ENCODE measurements at regions not wholly inside any gene's neighbourhood (a gene's known extent, or its start where the extent isn't known, plus 50 kb on each side); places are given as distances from the start of the nearest gene placed in this dataset.

DNA sequence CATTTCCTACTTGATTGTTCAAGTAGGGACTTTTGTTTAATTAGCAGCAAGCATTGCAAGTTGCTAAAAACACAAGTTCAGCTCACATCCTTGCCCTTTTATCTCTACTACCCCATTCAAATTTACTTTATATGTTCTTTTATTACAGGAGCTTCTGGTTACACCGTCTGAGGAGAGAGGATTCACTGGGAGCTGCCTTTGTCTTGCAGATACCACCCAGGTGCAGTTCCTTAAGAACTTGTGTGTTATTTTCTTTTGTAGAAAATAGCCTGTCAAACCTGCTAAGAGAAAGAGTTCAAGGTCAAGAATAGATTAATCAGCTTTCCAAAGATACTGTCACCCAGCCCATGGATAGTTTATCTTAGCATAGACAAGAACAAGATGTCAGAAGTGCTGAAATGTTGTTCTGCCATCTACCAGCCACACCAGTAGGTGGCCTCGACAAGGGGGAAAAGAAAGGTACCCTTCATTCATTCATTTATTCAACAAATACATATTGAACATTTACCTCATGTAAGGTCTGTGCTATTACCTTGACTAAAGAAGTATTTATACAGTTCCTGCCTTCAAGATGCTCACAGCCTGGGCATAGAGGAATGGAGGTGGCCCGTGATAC lies 750.3 kb downstream of the MAT2B start:
- TF ChIP-seq CTCF (IDR thresholded peaks at IDR 0.05) (no peak), JUN (CRISPR knock-in tag; IDR thresholded peaks at IDR 0.05) (no peak), ELF4 (CRISPR knock-in tag; IDR thresholded peaks at IDR 0.05; ENCODE audit: low read depth) (no peak)
